MM.1S (cell line): ENCODE measurements at regions not wholly inside any gene's neighbourhood (a gene's known extent, or its start where the extent isn't known, plus 50 kb on each side); places are given as distances from the start of the nearest gene placed in this dataset.

Experiments used
- DNase-seq: peaks from one replicate; pipeline ENCODE4 v3.0.0-alpha.2; 2015
- H2AFZ ChIP-seq: fragments of 300-600 bp; sonication (generic); 2 replicates; pipeline ENCODE4 v1.6.0; 2016; ENCODE audit warnings: antibody characterized with exemption, low read length
- H3F3A ChIP-seq: fragments of 300-600 bp; sonication (generic); 2 replicates; pipeline ENCODE4 v1.6.1; 2016; ENCODE audit warnings: mild to moderate bottlenecking, antibody characterized with exemption, low read length, moderate library complexity, mixed read lengths; ENCODE audit not compliant: insufficient read depth
- H3K27ac ChIP-seq: fragments of 300-600 bp; sonication (generic); 2 replicates; pipeline ENCODE4 v1.5.1; 2016; ENCODE audit warnings: mild to moderate bottlenecking, low read length
- H3K27me3 ChIP-seq: fragments of 300-600 bp; sonication (generic); replicated peaks from 2 replicates; pipeline ENCODE4 v1.6.0; 2016; ENCODE audit warnings: low read length; ENCODE audit not compliant: insufficient read depth
- H3K36me3 ChIP-seq: fragments of 300-600 bp; sonication (generic); replicated peaks from 2 replicates; pipeline ENCODE4 v1.6.1; 2016; ENCODE audit warnings: mild to moderate bottlenecking, low read length, mixed read lengths; ENCODE audit not compliant: insufficient read depth
- H3K4me1 ChIP-seq: fragments of 300-600 bp; sonication (generic); 2 replicates; pipeline ENCODE4 v1.6.1; 2016; ENCODE audit warnings: low read length, mixed read lengths
- H3K4me2 ChIP-seq: fragments of 300-600 bp; sonication (generic); 2 replicates; pipeline ENCODE4 v1.6.0; 2016; ENCODE audit warnings: low read depth, low read length
- H3K4me3 ChIP-seq: fragments of 300-600 bp; sonication (generic); 2 replicates; pipeline ENCODE4 v1.5.1; 2016; ENCODE audit warnings: low read length, mixed read lengths
- H3K79me2 ChIP-seq: fragments of 300-600 bp; sonication (generic); 2 replicates; pipeline ENCODE4 v1.6.1; 2016; ENCODE audit warnings: mixed run types, low read length, mixed read lengths
- H3K9ac ChIP-seq: fragments of 300-600 bp; sonication (generic); 2 replicates; pipeline ENCODE4 v1.6.1; 2016; ENCODE audit warnings: low read length, mixed read lengths
- H3K9me2 ChIP-seq: fragments of 300-600 bp; sonication (generic); replicated peaks from 2 replicates; pipeline ENCODE4 v1.6.1; 2016; ENCODE audit warnings: mild to moderate bottlenecking, low read length, mixed read lengths; ENCODE audit not compliant: insufficient read depth
- H3K9me3 ChIP-seq: fragments of 300-600 bp; sonication (generic); replicated peaks from 2 replicates; pipeline ENCODE4 v1.6.1; 2016; ENCODE audit warnings: mild to moderate bottlenecking, low read length, mixed read lengths; ENCODE audit not compliant: insufficient read depth
- H4K20me1 ChIP-seq: fragments of 300-600 bp; sonication (generic); 2 replicates; pipeline ENCODE4 v1.6.1; 2016; ENCODE audit warnings: mild to moderate bottlenecking, low read length, moderate library complexity, mixed read lengths; ENCODE audit not compliant: insufficient read depth
- CTCF ChIP-seq: fragments of 300-600 bp; sonication (generic); IDR thresholded peaks from 2 replicates; pipeline ENCODE4 v1.5.1; 2016; ENCODE audit warnings: antibody characterized with exemption, low read length, mixed read lengths
- EZH2 ChIP-seq: fragments of 300-600 bp; sonication (generic); optimal IDR thresholded peaks from 2 replicates; pipeline ENCODE3; 2017; ENCODE audit warnings: low read depth, mild to moderate bottlenecking, antibody characterized with exemption, low read length, mixed read lengths
- EZH2phosphoT487 ChIP-seq: fragments of 300-600 bp; sonication (generic); IDR thresholded peaks from 2 replicates; pipeline ENCODE4 v1.6.1; 2018; ENCODE audit warnings: antibody characterized with exemption, low read length

GRCh38 chr10:71083716-71083975 lies 128.7 kb upstream of the UNC5B start:
- Histone ChIP-seq H3K9me3 (no peaks in the 10 kb centered on the region), H3K4me2 (no peak overlapping the region), H3K9me2 (no peaks in the 10 kb centered on the region), H2AFZ (no peak overlapping the region), H3K4me1 (no peaks in the 10 kb centered on the region), H4K20me1 (no peaks in the 10 kb centered on the region), H3F3A (no peaks in the 10 kb centered on the region), H3K27me3 (peaks cover 31% of the 10 kb centered on the region; the same call in 1 of the 2 replicates), H3K4me3 (no peak overlapping the region), H3K9ac (no peak overlapping the region), H3K36me3 (no peaks in the 10 kb centered on the region), H3K27ac (no peak overlapping the region), H3K79me2 (no peaks in the 10 kb centered on the region)
- TF ChIP-seq EZH2phosphoT487, result no peak
- DNase-seq, result no peak

- Histone ChIP-seq H3K36me3 (no peaks in the 10 kb centered on the region), H3K4me1 (no peaks in the 10 kb centered on the region), H3F3A (no peaks in the 10 kb centered on the region), H4K20me1 (no peaks in the 10 kb centered on the region), H3K27ac (no peak overlapping the region), H3K9me2 (no peaks in the 10 kb centered on the region), H3K9ac (no peak overlapping the region), H3K27me3 (peaks cover 25% of the 10 kb centered on the region; the same call in 1 of the 2 replicates), H3K4me3 (no peak overlapping the region), H3K79me2 (no peaks in the 10 kb centered on the region), H3K4me2 (no peak overlapping the region), H3K9me3 (no peaks in the 10 kb centered on the region), H2AFZ (no peak overlapping the region)
- DNase-seq, result no peak
- TF ChIP-seq EZH2phosphoT487 (no peak), EZH2 (no peak), CTCF (no peak)
These were observed 128.1 kb upstream of the UNC5B start for GRCh38 chr10:71084061-71084817.

GRCh38 chr10:71084818-71085126 lies 127.6 kb upstream of the UNC5B start:
- Histone ChIP-seq H3K9ac (no peak overlapping the region), H3K4me2 (no peak overlapping the region), H2AFZ (no peak overlapping the region), H3K27ac (no peak overlapping the region), H3K36me3 (no peaks in the 10 kb centered on the region), H4K20me1 (no peaks in the 10 kb centered on the region), H3K27me3 (peaks cover 19% of the 10 kb centered on the region; the same call in 1 of the 2 replicates), H3K4me1 (no peaks in the 10 kb centered on the region), H3K9me2 (no peaks in the 10 kb centered on the region), H3F3A (no peaks in the 10 kb centered on the region), H3K9me3 (no peaks in the 10 kb centered on the region), H3K4me3 (no peak overlapping the region), H3K79me2 (no peaks in the 10 kb centered on the region)
- TF ChIP-seq CTCF, result no peak
- no peak for TF ChIP-seq EZH2
- TF ChIP-seq EZH2phosphoT487, result no peak
- no peak for DNase-seq

GRCh38 chr10:71085689-71086438 lies 126.5 kb upstream of the UNC5B start:
- no peaks in the 10 kb centered on the region for H4K20me1 ChIP-seq
- H3K27ac ChIP-seq, result no peak overlapping the region
- no peaks in the 10 kb centered on the region for H3K9me3 ChIP-seq
- no peaks in the 10 kb centered on the region for H3K79me2 ChIP-seq
- no peaks in the 10 kb centered on the region for H3K4me1 ChIP-seq
- H3K4me2 ChIP-seq, result no peak overlapping the region
- no peak overlapping the region for H2AFZ ChIP-seq
- peaks cover 12% of the 10 kb centered on the region; the same call in 1 of the 2 replicates for H3K27me3 ChIP-seq
- no peaks in the 10 kb centered on the region for H3F3A ChIP-seq
- no peaks in the 10 kb centered on the region for H3K36me3 ChIP-seq
- H3K9me2 ChIP-seq, result no peaks in the 10 kb centered on the region
- no peak for DNase-seq
- no peak for TF ChIP-seq CTCF
- TF ChIP-seq EZH2phosphoT487, result no peak
- TF ChIP-seq EZH2, result no peak
- no peak overlapping the region for H3K9ac ChIP-seq
- no peak overlapping the region for H3K4me3 ChIP-seq
